ENCODE measurements at regions not wholly inside any gene's neighbourhood (a gene's known extent, or its start where the extent isn't known, plus 50 kb on each side); places are given as distances from the start of the nearest gene placed in this dataset.

DNA sequence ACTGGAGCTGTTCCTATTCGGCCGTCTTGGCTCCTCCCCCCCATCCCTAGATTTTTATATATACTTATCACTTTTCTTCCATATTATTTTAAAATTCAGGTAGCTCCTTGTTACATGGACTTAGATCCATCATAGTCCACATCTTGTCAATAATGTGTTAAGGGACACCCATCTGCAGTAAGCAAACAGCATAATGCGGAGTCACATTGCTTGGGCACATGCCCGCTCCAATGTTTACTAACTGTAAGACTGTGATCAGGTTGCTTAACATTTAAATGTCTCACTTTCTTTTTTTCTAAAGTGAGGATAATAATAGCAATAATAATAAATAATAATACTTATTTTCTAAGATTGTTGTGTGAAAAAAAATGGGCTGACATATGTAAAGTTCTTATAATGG, 303.2 kb upstream of the SOX14 start:
- no peak for TF ChIP-seq POLR2A (IDR thresholded peaks at IDR 0.05; ENCODE audit: low read length)
- TF ChIP-seq GATA1 (IDR thresholded peaks at IDR 0.05; ENCODE audit: low read depth, low read length): no peak
